Body of pancreas (tissue), 4 donors: ENCODE measurements at regions not wholly inside any gene's neighbourhood (a gene's known extent, or its start where the extent isn't known, plus 50 kb on each side); places are given as distances from the start of the nearest gene placed in this dataset.

Experiments used
- ATAC-seq: fragments of 150-250 bp; one replicate; pipeline ENCODE4 v1.9.1; 2016
- DNase-seq, 4 donors: peaks; one replicate each; pipeline ENCODE4 v3.0.0-alpha.2; 2019
- H3K27ac ChIP-seq, 4 donors: fragments of 200-600 bp; sonication (generic); 1 replicate in 3 of 4; 2 replicates in 1 of 4; pipeline versions ENCODE4 v1.5.1 to v1.6.1; 2016 to 2019; ENCODE audit warnings: mild to moderate bottlenecking in 1 of 4, mixed read lengths in 1 of 4, moderate library complexity in 1 of 4
- H3K27me3 ChIP-seq, 2 donors: fragments of 200-600 bp; sonication (generic); one replicate each; pipeline ENCODE4 v1.6.0; 2016; ENCODE audit warnings: mild to moderate bottlenecking in 1 of 2
- H3K36me3 ChIP-seq, 2 donors: fragments of 200-600 bp; sonication (generic); replicated peaks in 1 of 2; 2 replicates each; pipeline ENCODE4 v1.5.1; 2016; ENCODE audit warnings: low read depth in 2 of 2; ENCODE audit not compliant: insufficient read depth in 1 of 2
- H3K4me1 ChIP-seq: fragments of 200-600 bp; sonication (generic); one replicate; pipeline ENCODE4 v1.6.0; 2016
- H3K4me3 ChIP-seq, 2 donors: fragments of 200-600 bp; sonication (generic); 1 replicate in 1 of 2; 2 replicates in 1 of 2; pipeline ENCODE4 v1.5.1; 2016 to 2019
- H3K9me3 ChIP-seq, 3 donors: fragments of 200-600 bp; sonication (generic); 1 replicate in 2 of 3; 2 replicates in 1 of 3; pipeline ENCODE4 v1.5.1; 2016
- POLR2A ChIP-seq, 3 donors: fragments of 450-650 bp; IDR thresholded peaks; one replicate each; pipeline ENCODE4 v1.6.1; 2016; ENCODE audit warnings: antibody characterized with exemption in 3 of 3, mild to moderate bottlenecking in 2 of 3
- WGBS, 2 donors: methylation state at CpG; one replicate each; pipeline ENCODE4 v1.1.5; 2017; 5-methylcytosine and 5-hydroxymethylcytosine counted together
- intact Hi-C: fragments of 100-400 bp; cut with DNase I; formaldehyde crosslinking; loops from one replicate; pipeline ENCODE4 v1.15.1; 2023
- TF ChIP-seq, protein P1 (sequence below), 7 experiments: fragments of 450-650 bp in 4 of 7; fragments of 200-600 bp in 3 of 7; sonication (generic) in 3 of 7; IDR thresholded peaks; one replicate each; pipeline ENCODE4 v1.5.1; 2016 to 2019; ENCODE audit warnings: antibody characterized with exemption in 7 of 7

DNA sequence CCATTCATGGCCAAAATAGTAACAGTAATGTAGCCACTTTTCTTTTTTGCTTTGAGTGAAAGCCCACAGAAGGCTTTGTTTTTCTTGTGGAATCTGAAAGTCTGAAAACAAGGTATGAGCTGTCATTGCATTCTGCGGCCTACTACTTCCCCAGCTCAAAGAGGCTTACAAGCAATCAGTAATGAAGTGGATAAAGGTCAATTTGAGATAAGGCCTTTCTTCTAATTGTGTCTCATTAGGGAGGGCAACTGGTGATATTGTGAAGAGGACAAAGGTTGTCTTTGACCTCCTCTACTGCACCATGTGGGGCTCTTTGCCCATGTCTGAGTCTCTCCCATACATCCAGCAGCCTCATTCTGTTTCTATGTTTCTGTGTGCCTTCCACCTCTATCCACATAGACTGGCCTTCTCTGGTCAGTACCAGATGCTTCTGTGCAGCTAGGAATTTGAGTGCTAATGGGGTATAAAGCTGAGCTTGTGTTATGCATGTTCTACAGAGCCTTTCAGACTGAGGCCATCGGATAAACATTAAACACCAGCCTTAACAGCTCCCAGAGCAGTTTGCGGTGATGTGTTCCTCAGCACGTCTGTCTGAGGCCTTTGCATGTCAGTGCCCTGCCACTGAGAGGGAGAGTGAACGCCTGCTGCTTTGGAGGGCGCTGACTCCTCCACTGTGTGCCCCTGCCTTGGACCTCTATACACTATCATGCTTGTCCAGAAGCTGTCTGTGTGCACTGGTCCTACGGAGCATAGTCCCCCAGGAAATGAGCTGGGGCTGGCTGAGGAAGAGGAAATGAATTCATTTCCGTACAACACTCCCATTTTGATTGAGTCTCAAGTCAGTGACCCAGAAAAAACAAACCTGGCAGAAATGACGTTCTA, 80.2 kb downstream of the SH2D1A start:
- ATAC-seq = no peak

DNA sequence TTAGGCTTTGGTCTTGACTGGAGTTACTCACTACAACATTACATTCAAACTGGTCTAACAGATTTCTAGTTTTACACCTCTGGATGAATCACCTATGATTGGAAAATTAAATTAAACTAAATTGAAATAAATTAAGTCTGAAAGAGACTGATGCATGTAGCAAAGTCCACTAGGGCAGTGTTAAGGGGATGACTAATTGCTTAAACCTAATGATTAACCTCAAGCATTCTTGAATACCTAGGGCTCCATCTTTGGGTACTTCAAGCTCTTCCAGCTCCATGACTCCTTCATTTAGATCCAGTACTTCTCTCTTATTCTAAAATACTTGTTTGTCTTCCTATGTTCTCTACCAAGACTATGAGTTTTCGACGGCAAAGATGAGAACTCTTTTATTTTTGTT, 86.8 kb downstream of the SH2D1A start:
- H3K9me3 ChIP-seq = no peaks in the 10 kb centered on the region
- no peaks in the 10 kb centered on the region for H3K27me3 ChIP-seq
- 46 to 76% methylated on average over 2 of the region's 2 CpGs for WGBS, 2 donors
- no peak overlapping the region for H3K27ac ChIP-seq
- intact Hi-C loops = no loop called here
- TF ChIP-seq POLR2A (IDR thresholded peaks at IDR 0.05) = no peak
- TF ChIP-seq, protein P1, sequence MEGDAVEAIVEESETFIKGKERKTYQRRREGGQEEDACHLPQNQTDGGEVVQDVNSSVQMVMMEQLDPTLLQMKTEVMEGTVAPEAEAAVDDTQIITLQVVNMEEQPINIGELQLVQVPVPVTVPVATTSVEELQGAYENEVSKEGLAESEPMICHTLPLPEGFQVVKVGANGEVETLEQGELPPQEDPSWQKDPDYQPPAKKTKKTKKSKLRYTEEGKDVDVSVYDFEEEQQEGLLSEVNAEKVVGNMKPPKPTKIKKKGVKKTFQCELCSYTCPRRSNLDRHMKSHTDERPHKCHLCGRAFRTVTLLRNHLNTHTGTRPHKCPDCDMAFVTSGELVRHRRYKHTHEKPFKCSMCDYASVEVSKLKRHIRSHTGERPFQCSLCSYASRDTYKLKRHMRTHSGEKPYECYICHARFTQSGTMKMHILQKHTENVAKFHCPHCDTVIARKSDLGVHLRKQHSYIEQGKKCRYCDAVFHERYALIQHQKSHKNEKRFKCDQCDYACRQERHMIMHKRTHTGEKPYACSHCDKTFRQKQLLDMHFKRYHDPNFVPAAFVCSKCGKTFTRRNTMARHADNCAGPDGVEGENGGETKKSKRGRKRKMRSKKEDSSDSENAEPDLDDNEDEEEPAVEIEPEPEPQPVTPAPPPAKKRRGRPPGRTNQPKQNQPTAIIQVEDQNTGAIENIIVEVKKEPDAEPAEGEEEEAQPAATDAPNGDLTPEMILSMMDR (IDR thresholded peaks at IDR 0.05) = no peak
- no peak for ATAC-seq
- no peaks in the 10 kb centered on the region for H3K36me3 ChIP-seq
- no peak overlapping the region for H3K4me3 ChIP-seq
- no peaks in the 10 kb centered on the region for H3K4me1 ChIP-seq
- no peak for DNase-seq

More for the DNA sequence above, 80.2 kb downstream of the SH2D1A start:
- 48 to 52% methylated on average over 4 to 6 of the region's 9 CpGs for WGBS, 2 donors
- no peak for DNase-seq
- H3K36me3 ChIP-seq = no peaks in the 10 kb centered on the region
- H3K9me3 ChIP-seq = no peaks in the 10 kb centered on the region
- H3K27me3 ChIP-seq = no peaks in the 10 kb centered on the region
- intact Hi-C loops = no loop called here
- H3K27ac ChIP-seq = no peak overlapping the region
- no peaks in the 10 kb centered on the region for H3K4me1 ChIP-seq
- H3K4me3 ChIP-seq = no peak overlapping the region
- no peak for TF ChIP-seq POLR2A (IDR thresholded peaks at IDR 0.05)

DNA sequence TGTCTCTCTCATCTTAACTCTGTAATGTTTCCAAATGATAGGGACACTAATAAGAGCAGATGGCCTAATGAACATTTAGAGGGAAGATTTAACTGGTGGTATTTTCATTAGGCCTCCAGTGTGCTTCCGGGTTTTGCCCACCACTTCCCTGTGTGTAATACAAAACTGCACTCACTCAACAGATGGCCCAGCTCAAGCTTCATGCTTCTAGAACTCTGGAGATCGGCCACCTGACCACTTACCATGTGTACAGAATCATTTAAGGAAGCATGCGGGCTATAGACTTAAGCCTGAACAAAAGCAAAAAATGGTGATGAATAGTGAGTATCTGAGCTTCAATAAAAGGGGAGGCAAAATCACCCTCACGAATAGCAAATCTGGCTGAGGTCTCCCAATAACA, 89.3 kb downstream of the SH2D1A start:
- WGBS, 2 donors = 50 to 65% methylated on average over 4 of the region's 4 CpGs
- no peak overlapping the region for H3K4me3 ChIP-seq
- H3K9me3 ChIP-seq = no peaks in the 10 kb centered on the region
- no peaks in the 10 kb centered on the region for H3K36me3 ChIP-seq
- no peaks in the 10 kb centered on the region for H3K4me1 ChIP-seq
- ATAC-seq (no peak), DNase-seq (no peak)
- no peak for TF ChIP-seq POLR2A (IDR thresholded peaks at IDR 0.05)
- TF ChIP-seq, protein P1 (IDR thresholded peaks at IDR 0.05) = no peak
- no peaks in the 10 kb centered on the region for H3K27me3 ChIP-seq
- H3K27ac ChIP-seq = no peak overlapping the region
- intact Hi-C loops = no loop called here

DNA sequence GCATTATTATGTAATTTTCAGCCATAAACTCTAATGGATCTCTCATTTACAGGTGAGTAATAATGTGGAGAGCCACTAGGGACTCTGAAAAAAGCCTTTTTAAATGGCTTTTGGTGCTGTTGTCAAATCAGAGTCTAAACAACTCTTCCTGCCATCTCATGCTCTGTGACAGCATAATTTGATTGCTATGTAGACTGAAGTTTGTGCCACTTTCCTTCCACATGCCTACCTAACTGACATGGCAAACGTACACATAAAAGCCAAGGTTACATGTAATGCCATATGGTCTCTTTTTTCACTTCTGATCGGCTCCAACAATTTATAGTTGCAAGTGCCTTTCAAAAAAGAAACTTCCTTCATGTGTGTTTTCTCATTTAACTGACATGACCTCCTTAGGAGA, 94.3 kb downstream of the SH2D1A start:
- no peak for TF ChIP-seq POLR2A (IDR thresholded peaks at IDR 0.05)
- TF ChIP-seq, protein P1 (IDR thresholded peaks at IDR 0.05) = no peak
- Histone ChIP-seq H3K36me3 (no peaks in the 10 kb centered on the region), H3K27ac (no peak overlapping the region), H3K4me1 (no peaks in the 10 kb centered on the region), H3K4me3 (no peak overlapping the region), H3K9me3 (no peaks in the 10 kb centered on the region), H3K27me3 (no peaks in the 10 kb centered on the region)
- intact Hi-C loops = no loop called here
- ATAC-seq (no peak), DNase-seq (no peak)
- 57% methylated on average over 2 of the region's 2 CpGs for WGBS, 2 donors

DNA sequence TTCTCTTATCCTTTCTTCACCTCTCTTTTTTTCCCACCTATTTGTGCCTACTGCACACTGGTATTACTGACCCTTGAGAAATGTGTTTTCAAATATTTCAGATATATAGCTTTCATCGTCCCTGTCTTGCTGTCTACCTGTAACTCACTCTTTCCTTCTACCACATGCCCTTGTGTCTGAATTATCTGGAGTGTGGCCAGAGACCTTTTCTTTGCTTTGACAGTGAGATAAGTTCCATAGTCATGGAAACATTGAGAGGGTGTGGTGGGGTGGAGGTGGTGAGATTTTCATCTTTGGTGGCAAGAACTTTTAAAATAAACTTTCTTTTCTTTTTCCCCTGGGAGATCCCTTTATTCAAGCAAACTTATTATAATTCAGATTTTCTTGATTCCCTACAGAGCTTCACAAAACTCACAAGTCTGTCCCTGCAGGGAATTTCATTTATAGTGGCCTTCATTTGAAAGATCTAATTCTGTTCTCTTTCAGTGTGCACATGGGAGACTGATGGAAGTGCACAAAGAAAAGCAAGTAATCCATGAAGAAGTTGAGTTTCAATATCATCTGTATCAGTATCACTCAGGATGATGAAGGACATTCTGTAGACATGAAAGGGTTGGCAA, 95.7 kb downstream of the SH2D1A start:
- Histone ChIP-seq H3K27ac (no peak overlapping the region), H3K4me1 (no peaks in the 10 kb centered on the region), H3K36me3 (no peaks in the 10 kb centered on the region), H3K9me3 (no peaks in the 10 kb centered on the region), H3K4me3 (no peak overlapping the region), H3K27me3 (no peaks in the 10 kb centered on the region)
- intact Hi-C loops = no loop called here
- 70 to 87% methylated on average over 1 of the region's 1 CpG for WGBS, 2 donors
- DNase-seq (no peak), ATAC-seq (no peak)
- TF ChIP-seq, protein P1 (IDR thresholded peaks at IDR 0.05) = no peak
- no peak for TF ChIP-seq POLR2A (IDR thresholded peaks at IDR 0.05)
